Coronary artery (tissue), 2 donors: ENCODE measurements at regions not wholly inside any gene's neighbourhood (a gene's known extent, or its start where the extent isn't known, plus 50 kb on each side); places are given as distances from the start of the nearest gene placed in this dataset.

Experiments used
- DNase-seq: peaks from one replicate; pipeline ENCODE4 v3.0.0-alpha.2; 2017; ENCODE audit warnings: low spot score
- H3K27ac ChIP-seq, 2 donors: fragments of 200-600 bp; sonication (generic); one replicate each; pipeline ENCODE4 v1.5.1; 2016 to 2019
- H3K4me3 ChIP-seq: fragments of 200-600 bp; sonication (generic); 2 replicates; pipeline ENCODE4 v1.5.1; 2016; ENCODE audit warnings: mild to moderate bottlenecking, moderate library complexity
- CTCF ChIP-seq: fragments of 200-600 bp; sonication (generic); IDR thresholded peaks from one replicate; pipeline ENCODE4 v1.5.1; 2019; ENCODE audit warnings: antibody characterized with exemption

GRCh38 chr11:87909178-87909577, 266.1 kb downstream of the RAB38 start:
- no peak for TF ChIP-seq CTCF
- no peak overlapping the region for H3K27ac ChIP-seq
- no peak overlapping the region for H3K4me3 ChIP-seq
- no peak for DNase-seq

- Histone ChIP-seq H3K27ac (no peak overlapping the region), H3K4me3 (no peak overlapping the region)
- no peak for TF ChIP-seq CTCF
- no peak for DNase-seq
These were observed 267.2 kb downstream of the RAB38 start for GRCh38 chr11:87908086-87908485.

- no peak for DNase-seq
- H3K4me3 ChIP-seq: no peak overlapping the region
- TF ChIP-seq CTCF: no peak
- H3K27ac ChIP-seq: no peak overlapping the region
These were observed 271.9 kb downstream of the RAB38 start for GRCh38 chr11:87903345-87903744.

GRCh38 chr11:87901341-87901740, 273.9 kb downstream of the RAB38 start:
- no peak for TF ChIP-seq CTCF
- DNase-seq: no peak
- no peak overlapping the region for H3K27ac ChIP-seq
- no peak overlapping the region for H3K4me3 ChIP-seq

- no peak overlapping the region for H3K4me3 ChIP-seq
- DNase-seq: no peak
- no peak for TF ChIP-seq CTCF
These were observed 277.3 kb downstream of the RAB38 start for GRCh38 chr11:87897921-87898320.

GRCh38 chr11:87897071-87897470, 278.2 kb downstream of the RAB38 start:
- Histone ChIP-seq H3K4me3 (no peak overlapping the region), H3K27ac (no peak overlapping the region)
- no peak for DNase-seq

More at GRCh38 chr11:87897921-87898320, 277.3 kb downstream of the RAB38 start:
- H3K27ac ChIP-seq: no peak overlapping the region

More at GRCh38 chr11:87897071-87897470, 278.2 kb downstream of the RAB38 start:
- TF ChIP-seq CTCF: no peak
